Loucy (cell line): ENCODE measurements at regions not wholly inside any gene's neighbourhood (a gene's known extent, or its start where the extent isn't known, plus 50 kb on each side); places are given as distances from the start of the nearest gene placed in this dataset.

Experiments
- H2AFZ ChIP-seq: fragments of 200-600 bp; sonication (generic); 2 replicates; pipeline ENCODE4 v1.6.0; 2016; ENCODE audit warnings: antibody characterized with exemption, mild to moderate bottlenecking, low read length, moderate library complexity
- H3F3A ChIP-seq: fragments of 200-600 bp; 2 replicates; pipeline ENCODE4 v1.6.0; 2016; ENCODE audit warnings: antibody characterized with exemption, low read depth, mild to moderate bottlenecking
- H3K27me3 ChIP-seq: fragments of 200-600 bp; sonication (generic); 2 replicates; pipeline ENCODE4 v1.6.1; 2014; ENCODE audit warnings: low read length, mild to moderate bottlenecking; ENCODE audit not compliant: insufficient read depth, poor library complexity, severe bottlenecking
- H3K36me3 ChIP-seq: fragments of 200-600 bp; sonication (generic); 2 replicates; pipeline ENCODE4 v1.6.1; 2016; ENCODE audit warnings: low read length; ENCODE audit not compliant: insufficient read depth
- H3K4me1 ChIP-seq: fragments of 200-600 bp; sonication (generic); 2 replicates; pipeline ENCODE4 v1.5.1; 2014; ENCODE audit warnings: low read length, mild to moderate bottlenecking; ENCODE audit not compliant: insufficient read depth, poor library complexity, severe bottlenecking
- H3K4me2 ChIP-seq: fragments of 200-600 bp; sonication (generic); 2 replicates; pipeline ENCODE4 v1.6.0; 2014; ENCODE audit warnings: antibody characterized with exemption, low read length, low read depth, mild to moderate bottlenecking; ENCODE audit not compliant: poor library complexity, severe bottlenecking
- H3K4me3 ChIP-seq: fragments of 200-600 bp; sonication (generic); 2 replicates; pipeline ENCODE4 v1.5.1; 2014; ENCODE audit warnings: low read length, mild to moderate bottlenecking, mixed read lengths; ENCODE audit not compliant: poor library complexity, severe bottlenecking
- H3K79me2 ChIP-seq: fragments of 200-600 bp; sonication (generic); 2 replicates; pipeline ENCODE4 v1.6.1; 2014; ENCODE audit warnings: low read length; ENCODE audit not compliant: insufficient read depth
- H3K9ac ChIP-seq: fragments of 200-600 bp; sonication (generic); 2 replicates; pipeline ENCODE4 v1.6.0; 2014; ENCODE audit warnings: mild to moderate bottlenecking, low read depth, low read length, moderate library complexity; ENCODE audit not compliant: poor library complexity, severe bottlenecking
- H3K9me2 ChIP-seq: fragments of 200-600 bp; sonication (generic); replicated peaks from 2 replicates; pipeline ENCODE4 v1.6.1; 2016; ENCODE audit warnings: low read depth, low read length, mixed read lengths
- H3K9me3 ChIP-seq: fragments of 200-600 bp; sonication (generic); 2 replicates; pipeline ENCODE4 v1.6.1; 2014; ENCODE audit warnings: mild to moderate bottlenecking, antibody characterized with exemption, low read length, low read depth; ENCODE audit not compliant: insufficient read depth
- H4K20me1 ChIP-seq: fragments of 200-600 bp; sonication (generic); 2 replicates; pipeline ENCODE4 v1.6.0; 2014; ENCODE audit warnings: antibody characterized with exemption, low read length, mild to moderate bottlenecking; ENCODE audit not compliant: insufficient read depth, poor library complexity, severe bottlenecking
- EZH2phosphoT487 ChIP-seq: fragments of 200-600 bp; IDR thresholded peaks from 2 replicates; pipeline ENCODE4 v1.6.1; 2018; ENCODE audit warnings: antibody characterized with exemption, mild to moderate bottlenecking, moderate library complexity, borderline replicate concordance
- TF ChIP-seq, protein P1 (sequence below): fragments of 200-600 bp; sonication (generic); conservative IDR thresholded peaks from 2 replicates; pipeline ENCODE4 v1.5.1; 2014; ENCODE audit warnings: mild to moderate bottlenecking, antibody characterized with exemption, low read length

DNA sequence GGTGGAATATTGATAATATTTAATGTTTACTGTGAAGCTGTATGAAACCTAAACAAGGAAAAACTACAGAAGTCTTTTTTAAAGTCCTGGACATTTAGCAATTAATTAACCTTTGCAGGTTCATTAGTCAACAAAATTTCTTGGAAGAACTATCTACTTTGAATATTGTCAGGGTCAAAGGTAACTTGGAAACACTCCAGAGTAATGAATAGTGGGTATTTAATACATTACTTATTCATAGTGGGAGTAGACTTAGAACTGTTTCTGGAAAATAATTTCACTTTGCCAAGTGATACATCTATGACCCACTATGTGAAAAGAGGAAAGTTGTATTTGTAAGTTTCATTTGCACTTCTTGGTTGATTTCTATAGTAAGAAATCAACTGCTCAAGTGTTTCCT is 319.1 kb downstream of the TFAP2B start:
- Histone ChIP-seq H3F3A (no peaks in the 10 kb centered on the region), H3K4me3 (no peak overlapping the region), H3K4me2 (no peak overlapping the region), H3K9ac (no peak overlapping the region), H3K27me3 (no peaks in the 10 kb centered on the region), H3K9me2 (no peaks in the 10 kb centered on the region), H3K9me3 (no peaks in the 10 kb centered on the region), H2AFZ (no peak overlapping the region), H4K20me1 (no peaks in the 10 kb centered on the region), H3K79me2 (no peaks in the 10 kb centered on the region), H3K36me3 (no peaks in the 10 kb centered on the region), H3K4me1 (no peaks in the 10 kb centered on the region)
- TF ChIP-seq EZH2phosphoT487: no peak
- TF ChIP-seq, protein P1, sequence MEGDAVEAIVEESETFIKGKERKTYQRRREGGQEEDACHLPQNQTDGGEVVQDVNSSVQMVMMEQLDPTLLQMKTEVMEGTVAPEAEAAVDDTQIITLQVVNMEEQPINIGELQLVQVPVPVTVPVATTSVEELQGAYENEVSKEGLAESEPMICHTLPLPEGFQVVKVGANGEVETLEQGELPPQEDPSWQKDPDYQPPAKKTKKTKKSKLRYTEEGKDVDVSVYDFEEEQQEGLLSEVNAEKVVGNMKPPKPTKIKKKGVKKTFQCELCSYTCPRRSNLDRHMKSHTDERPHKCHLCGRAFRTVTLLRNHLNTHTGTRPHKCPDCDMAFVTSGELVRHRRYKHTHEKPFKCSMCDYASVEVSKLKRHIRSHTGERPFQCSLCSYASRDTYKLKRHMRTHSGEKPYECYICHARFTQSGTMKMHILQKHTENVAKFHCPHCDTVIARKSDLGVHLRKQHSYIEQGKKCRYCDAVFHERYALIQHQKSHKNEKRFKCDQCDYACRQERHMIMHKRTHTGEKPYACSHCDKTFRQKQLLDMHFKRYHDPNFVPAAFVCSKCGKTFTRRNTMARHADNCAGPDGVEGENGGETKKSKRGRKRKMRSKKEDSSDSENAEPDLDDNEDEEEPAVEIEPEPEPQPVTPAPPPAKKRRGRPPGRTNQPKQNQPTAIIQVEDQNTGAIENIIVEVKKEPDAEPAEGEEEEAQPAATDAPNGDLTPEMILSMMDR: no peak

DNA sequence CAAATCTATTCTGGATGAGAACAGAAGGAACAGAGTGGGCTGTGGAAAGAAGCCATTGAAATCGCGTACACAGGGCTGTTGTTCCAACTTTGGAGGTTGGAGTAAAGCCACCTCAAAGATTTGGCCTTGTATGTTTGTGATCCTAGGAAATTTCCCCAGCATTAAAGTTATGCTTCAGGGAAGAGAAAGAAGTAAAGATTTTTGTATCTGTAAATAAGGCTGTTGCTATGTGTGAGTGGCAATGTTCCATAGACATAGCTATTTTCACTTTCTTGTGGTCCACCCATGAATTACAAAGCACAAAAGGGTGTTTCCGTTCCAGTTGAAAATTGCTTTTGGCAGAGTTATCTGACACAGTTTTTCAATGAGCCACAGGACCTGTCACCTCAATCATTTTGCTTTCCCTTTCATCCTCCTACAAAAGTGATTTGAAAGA is 321.3 kb downstream of the TFAP2B start:
- Histone ChIP-seq H3K79me2 (no peaks in the 10 kb centered on the region), H3K4me2 (no peak overlapping the region), H3K9me3 (no peaks in the 10 kb centered on the region), H3K27me3 (no peaks in the 10 kb centered on the region), H3K9me2 (no peaks in the 10 kb centered on the region), H3F3A (no peaks in the 10 kb centered on the region), H4K20me1 (no peaks in the 10 kb centered on the region), H3K36me3 (no peaks in the 10 kb centered on the region), H3K9ac (no peak overlapping the region), H2AFZ (no peak overlapping the region), H3K4me1 (no peaks in the 10 kb centered on the region), H3K4me3 (no peak overlapping the region)
- no peak for TF ChIP-seq EZH2phosphoT487
- TF ChIP-seq, protein P1: no peak

DNA sequence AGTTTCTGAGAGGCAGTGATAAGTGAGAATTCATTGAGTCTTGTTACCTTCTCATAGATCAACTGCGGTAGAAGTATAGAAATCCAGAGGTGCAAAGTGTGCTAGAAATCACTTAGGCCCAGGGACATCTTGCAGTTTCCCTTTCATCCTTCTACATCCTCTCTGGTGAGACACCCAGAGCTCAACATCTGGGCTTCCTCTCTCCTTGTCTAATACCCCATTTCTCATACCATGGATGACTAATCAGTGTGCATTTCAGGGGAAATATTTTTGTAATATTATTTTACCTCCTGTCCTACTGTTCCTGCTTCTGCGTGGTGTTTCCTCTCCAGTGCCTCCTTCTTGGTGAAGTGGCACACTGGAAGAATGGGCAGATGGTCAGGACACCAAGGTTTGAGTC is 322.4 kb downstream of the TFAP2B start:
- H3K4me3 ChIP-seq: no peak overlapping the region
- H3K9me3 ChIP-seq: no peaks in the 10 kb centered on the region
- H4K20me1 ChIP-seq: no peaks in the 10 kb centered on the region
- no peaks in the 10 kb centered on the region for H3K9me2 ChIP-seq
- no peaks in the 10 kb centered on the region for H3K79me2 ChIP-seq
- no peak overlapping the region for H3K9ac ChIP-seq
- no peak for TF ChIP-seq EZH2phosphoT487
- TF ChIP-seq, protein P1: no peak
- H3K36me3 ChIP-seq: no peaks in the 10 kb centered on the region
- no peaks in the 10 kb centered on the region for H3K27me3 ChIP-seq
- no peaks in the 10 kb centered on the region for H3F3A ChIP-seq
- H3K4me1 ChIP-seq: no peaks in the 10 kb centered on the region
- H2AFZ ChIP-seq: no peak overlapping the region
- no peak overlapping the region for H3K4me2 ChIP-seq
